ENCODE measurements at regions not wholly inside any gene's neighbourhood (a gene's known extent, or its start where the extent isn't known, plus 50 kb on each side); places are given as distances from the start of the nearest gene placed in this dataset.

GRCh38 chr13:73960474-73960873 lies 173.7 kb downstream of the KLF12 start:
- no peak for ATAC-seq

GRCh38 chr13:73958657-73959397 lies 175.4 kb downstream of the KLF12 start:
- ATAC-seq = no peak

- ATAC-seq = no peak
These were observed 176.3 kb downstream of the KLF12 start for GRCh38 chr13:73957889-73958288.

- ATAC-seq = no peak
These were observed 177.3 kb downstream of the KLF12 start for GRCh38 chr13:73956795-73957408.

GRCh38 chr13:73955977-73956500 lies 178.2 kb downstream of the KLF12 start:
- no peak for ATAC-seq

GRCh38 chr13:73954808-73955207 lies 179.4 kb downstream of the KLF12 start:
- ATAC-seq = no peak

GRCh38 chr13:73952648-73953047 lies 181.6 kb downstream of the KLF12 start:
- no peak for ATAC-seq

- ATAC-seq = no peak
These were observed 185.2 kb downstream of the KLF12 start for GRCh38 chr13:73948848-73949529.

GRCh38 chr13:73945871-73946270 lies 188.3 kb downstream of the KLF12 start:
- no peak for ATAC-seq

GRCh38 chr13:73945382-73945781 lies 188.8 kb downstream of the KLF12 start:
- no peak for ATAC-seq

- ATAC-seq = no peak
These were observed 190.3 kb downstream of the KLF12 start for GRCh38 chr13:73943965-73944233.

GRCh38 chr13:73943137-73943964 lies 190.9 kb downstream of the KLF12 start:
- no peak for ATAC-seq

- no peak for ATAC-seq
These were observed 192.5 kb downstream of the KLF12 start for GRCh38 chr13:73941752-73942151.

- no peak for ATAC-seq
These were observed 194.1 kb downstream of the KLF12 start for GRCh38 chr13:73940098-73940497.

- ATAC-seq = no peak
These were observed 194.6 kb downstream of the KLF12 start for GRCh38 chr13:73939603-73940002.

- ATAC-seq = no peak
These were observed 195.2 kb downstream of the KLF12 start for GRCh38 chr13:73939071-73939380.

- peak; percentile 54 for ATAC-seq
These were observed 195.7 kb downstream of the KLF12 start for GRCh38 chr13:73938372-73939070.

- ATAC-seq = no peak
These were observed 196.8 kb downstream of the KLF12 start for GRCh38 chr13:73937441-73937840.

GRCh38 chr13:73935991-73936390 lies 198.2 kb downstream of the KLF12 start:
- ATAC-seq = no peak

GRCh38 chr13:73934771-73935170 lies 199.4 kb downstream of the KLF12 start:
- no peak for ATAC-seq

GRCh38 chr13:73934215-73934641 lies 200.0 kb downstream of the KLF12 start:
- ATAC-seq = no peak

- no peak for ATAC-seq
These were observed 200.4 kb downstream of the KLF12 start for GRCh38 chr13:73933795-73934194.

All from esophagus mucosa (tissue), 1 donor.